ENCODE measurements at regions not wholly inside any gene's neighbourhood (a gene's known extent, or its start where the extent isn't known, plus 50 kb on each side); places are given as distances from the start of the nearest gene placed in this dataset.

GRCh38 chr2:120650022-120650644 lies 85.5 kb upstream of the GLI2 start:
- WGBS, 2 donors: 87 to 88% methylated on average over 1 of the region's 1 CpG
- no peak overlapping the region for H3K4me3 ChIP-seq (ENCODE audit: low read depth, poor library complexity, severe bottlenecking)
- no peak for DNase-seq (ENCODE audit: low spot score in 2 of 2)
- TF ChIP-seq, protein P1, sequence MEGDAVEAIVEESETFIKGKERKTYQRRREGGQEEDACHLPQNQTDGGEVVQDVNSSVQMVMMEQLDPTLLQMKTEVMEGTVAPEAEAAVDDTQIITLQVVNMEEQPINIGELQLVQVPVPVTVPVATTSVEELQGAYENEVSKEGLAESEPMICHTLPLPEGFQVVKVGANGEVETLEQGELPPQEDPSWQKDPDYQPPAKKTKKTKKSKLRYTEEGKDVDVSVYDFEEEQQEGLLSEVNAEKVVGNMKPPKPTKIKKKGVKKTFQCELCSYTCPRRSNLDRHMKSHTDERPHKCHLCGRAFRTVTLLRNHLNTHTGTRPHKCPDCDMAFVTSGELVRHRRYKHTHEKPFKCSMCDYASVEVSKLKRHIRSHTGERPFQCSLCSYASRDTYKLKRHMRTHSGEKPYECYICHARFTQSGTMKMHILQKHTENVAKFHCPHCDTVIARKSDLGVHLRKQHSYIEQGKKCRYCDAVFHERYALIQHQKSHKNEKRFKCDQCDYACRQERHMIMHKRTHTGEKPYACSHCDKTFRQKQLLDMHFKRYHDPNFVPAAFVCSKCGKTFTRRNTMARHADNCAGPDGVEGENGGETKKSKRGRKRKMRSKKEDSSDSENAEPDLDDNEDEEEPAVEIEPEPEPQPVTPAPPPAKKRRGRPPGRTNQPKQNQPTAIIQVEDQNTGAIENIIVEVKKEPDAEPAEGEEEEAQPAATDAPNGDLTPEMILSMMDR (IDR thresholded peaks at IDR 0.05): no peak
- no peak for TF ChIP-seq POLR2A (IDR thresholded peaks at IDR 0.05)
- intact Hi-C loops (cut with DNase I; ENCODE audit: low total_unique reads): no loop called here

GRCh38 chr2:120651818-120652217 lies 83.8 kb upstream of the GLI2 start:
- intact Hi-C loops (cut with DNase I; ENCODE audit: low total_unique reads): no loop called here
- DNase-seq (ENCODE audit: low spot score in 2 of 2): no peak
- TF ChIP-seq, protein P1 (IDR thresholded peaks at IDR 0.05): no peak
- TF ChIP-seq POLR2A (IDR thresholded peaks at IDR 0.05): no peak
- no peak overlapping the region for H3K4me3 ChIP-seq (ENCODE audit: low read depth, poor library complexity, severe bottlenecking)

DNA sequence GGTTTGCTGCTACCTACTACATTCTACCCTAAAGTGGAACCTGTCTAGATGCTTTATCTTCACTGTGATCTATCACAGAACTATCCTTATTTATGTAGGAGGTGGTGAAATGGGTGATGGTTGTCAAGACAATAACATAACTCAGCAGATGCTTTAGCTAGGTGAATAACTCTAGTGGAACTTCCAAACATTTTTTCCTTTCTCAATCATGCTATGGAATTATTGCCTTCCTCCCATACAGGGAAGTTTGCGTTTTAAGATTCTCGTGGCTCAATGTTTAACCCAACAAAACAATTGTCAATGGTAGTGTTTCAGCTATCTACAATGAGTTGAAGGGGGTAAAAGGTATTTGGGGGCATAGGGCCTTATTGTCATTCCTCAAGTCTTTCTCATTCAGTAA lies 82.6 kb upstream of the GLI2 start:
- no peak overlapping the region for H3K4me3 ChIP-seq (ENCODE audit: low read depth, poor library complexity, severe bottlenecking)
- 81 to 96% methylated on average over 2 of the region's 2 CpGs for WGBS, 2 donors
- intact Hi-C loops (cut with DNase I; ENCODE audit: low total_unique reads): no loop called here
- DNase-seq (ENCODE audit: low spot score in 2 of 2): no peak
- TF ChIP-seq, protein P1 (IDR thresholded peaks at IDR 0.05): no peak
- TF ChIP-seq POLR2A (IDR thresholded peaks at IDR 0.05): no peak

GRCh38 chr2:120653871-120654270 lies 81.8 kb upstream of the GLI2 start:
- WGBS, 2 donors: 84 to 87% methylated on average over 13 of the region's 13 CpGs
- no peak for TF ChIP-seq POLR2A (IDR thresholded peaks at IDR 0.05)
- TF ChIP-seq, protein P1 (IDR thresholded peaks at IDR 0.05): no peak
- no peak overlapping the region for H3K4me3 ChIP-seq (ENCODE audit: low read depth, poor library complexity, severe bottlenecking)
- intact Hi-C loops (cut with DNase I; ENCODE audit: low total_unique reads): no loop called here
- DNase-seq (ENCODE audit: low spot score in 2 of 2): no peak

DNA sequence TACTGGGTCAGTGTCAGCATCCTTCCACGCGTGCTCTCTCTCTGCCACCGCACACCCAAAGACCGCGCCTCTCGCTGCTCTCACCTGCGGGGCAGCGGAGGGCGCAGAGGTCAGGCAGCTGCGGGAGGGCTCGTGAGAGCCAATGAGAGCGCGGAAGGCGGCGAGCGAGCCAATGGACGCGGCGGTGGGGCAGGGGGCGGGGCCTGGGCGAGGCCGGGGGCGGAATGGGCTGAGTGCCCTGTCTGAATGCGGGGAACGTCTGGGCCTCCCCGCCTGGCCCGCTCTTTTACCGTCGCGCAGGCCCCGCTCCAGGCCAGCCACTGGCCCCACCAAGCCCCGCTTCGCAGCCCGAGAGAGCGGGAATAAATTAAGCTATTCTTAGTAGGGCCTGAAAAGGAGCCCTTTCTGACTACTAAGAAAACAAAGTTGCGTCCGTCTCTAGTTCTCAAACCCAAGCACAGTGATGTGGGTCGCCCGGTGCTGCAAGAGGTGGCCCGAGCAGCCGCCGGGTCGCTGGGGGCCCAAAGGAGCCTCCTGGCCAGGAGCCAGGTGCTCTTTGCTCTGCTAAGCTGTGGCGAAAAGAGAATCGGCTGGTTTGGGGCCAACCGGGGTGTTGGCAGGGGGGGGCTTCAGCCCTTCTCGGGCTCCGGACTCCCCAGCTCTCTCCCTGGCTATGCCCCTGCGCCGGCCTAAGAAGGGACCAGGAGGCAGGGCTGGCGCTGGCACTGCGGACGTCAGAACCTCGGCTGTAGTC lies 81.1 kb upstream of the GLI2 start:
- TF ChIP-seq POLR2A (IDR thresholded peaks at IDR 0.05): no peak
- TF ChIP-seq, protein P1 (IDR thresholded peaks at IDR 0.05): no peak
- 33 to 43% methylated on average over 33 to 48 of the region's 54 CpGs for WGBS, 2 donors
- intact Hi-C loops (cut with DNase I; ENCODE audit: low total_unique reads): no loop called here
- no peak for DNase-seq (ENCODE audit: low spot score in 2 of 2)
- H3K4me3 ChIP-seq (ENCODE audit: low read depth, poor library complexity, severe bottlenecking): no peak overlapping the region
